ENCODE measurements at regions not wholly inside any gene's neighbourhood (a gene's known extent, or its start where the extent isn't known, plus 50 kb on each side); places are given as distances from the start of the nearest gene placed in this dataset.
"Not testable (repeated sequence)": the region's sequence is repeated elsewhere in the genome, so short reads cannot be mapped to it uniquely, and the experiment has no call there.

DNA sequence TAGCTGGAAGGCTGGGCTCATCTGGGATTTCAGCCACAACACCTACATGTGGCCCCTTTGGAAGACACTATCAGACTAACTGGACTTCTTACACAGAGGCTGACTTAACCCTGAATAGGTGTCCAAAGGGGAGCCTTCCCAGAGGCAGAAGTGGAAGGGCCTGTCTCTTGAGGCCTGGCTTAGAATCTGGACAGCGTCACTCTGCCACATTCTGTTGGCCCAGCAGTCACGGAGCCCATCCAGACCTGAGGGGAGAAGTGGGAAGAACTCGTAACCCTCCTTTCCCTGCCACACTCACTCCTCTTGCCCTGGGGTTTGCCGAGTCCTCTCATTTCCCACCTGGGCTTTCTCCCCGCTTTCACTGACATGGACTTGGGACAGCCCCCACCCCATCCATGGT lies 170.5 kb downstream of the C16orf95 start:
- no peaks in the 10 kb centered on the region for H3K36me3 ChIP-seq (ENCODE audit: control insufficient read depth in 1 of 2, insufficient read depth in 2 of 2, low read length in 1 of 2)
- 93% methylated on average over 5 of the region's 5 CpGs for WGBS, 2 donors
- no peak for ATAC-seq (ENCODE audit: low FRiP score)
- H3K4me3 ChIP-seq (ENCODE audit: low read length in 2 of 2): no peak overlapping the region
- H3K9me3 ChIP-seq (ENCODE audit: control insufficient read depth, low read length): peaks cover 1% of the 10 kb centered on the region
- H3K27ac ChIP-seq (ENCODE audit: low read depth in 1 of 2, low read length in 2 of 2): no peak overlapping the region
- peak in 1 of 2 donors; percentile 23 for DNase-seq
- H3K4me1 ChIP-seq (ENCODE audit: control insufficient read depth in 1 of 2, insufficient read depth in 2 of 2, low read length in 2 of 2): no peaks in the 10 kb centered on the region
- intact Hi-C loops (cut with DNase I): no loop called here
- no peaks in the 10 kb centered on the region for H3K27me3 ChIP-seq (ENCODE audit: control insufficient read depth in 1 of 2, insufficient read depth in 2 of 2, low read length in 1 of 2)

DNA sequence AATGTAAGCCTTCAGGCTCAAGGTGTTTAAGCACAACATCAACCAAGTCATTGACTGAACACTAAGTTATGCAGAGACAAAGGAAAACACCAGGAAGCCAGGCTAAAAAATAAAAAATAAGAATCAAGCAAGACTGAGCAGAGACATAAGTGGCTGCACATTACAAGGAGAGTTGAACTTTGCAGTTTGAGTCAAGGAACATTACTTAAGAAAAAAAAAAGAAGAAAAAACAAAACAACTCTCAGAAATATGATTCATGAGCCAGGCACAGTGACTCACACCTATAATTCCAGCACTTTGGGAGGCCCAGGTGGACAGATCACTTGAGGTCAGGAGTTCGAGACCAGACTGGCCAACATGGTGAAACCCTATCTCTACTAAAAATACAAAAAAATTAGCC lies 168.1 kb downstream of the C16orf95 start:
- no peak overlapping the region for H3K4me3 ChIP-seq (ENCODE audit: low read length in 2 of 2)
- ATAC-seq (ENCODE audit: low FRiP score) (no peak), DNase-seq (no peak)
- peaks cover 1% of the 10 kb centered on the region for H3K9me3 ChIP-seq (ENCODE audit: control insufficient read depth, low read length)
- no peaks in the 10 kb centered on the region for H3K36me3 ChIP-seq (ENCODE audit: control insufficient read depth in 1 of 2, insufficient read depth in 2 of 2, low read length in 1 of 2)
- WGBS, 2 donors: 58 to 59% methylated on average over 1 of the region's 1 CpG
- no peak overlapping the region for H3K27ac ChIP-seq (ENCODE audit: low read depth in 1 of 2, low read length in 2 of 2)
- intact Hi-C loops (cut with DNase I): no loop called here
- H3K4me1 ChIP-seq (ENCODE audit: control insufficient read depth in 1 of 2, insufficient read depth in 2 of 2, low read length in 2 of 2): no peaks in the 10 kb centered on the region
- H3K27me3 ChIP-seq (ENCODE audit: control insufficient read depth in 1 of 2, insufficient read depth in 2 of 2, low read length in 1 of 2): no peaks in the 10 kb centered on the region

DNA sequence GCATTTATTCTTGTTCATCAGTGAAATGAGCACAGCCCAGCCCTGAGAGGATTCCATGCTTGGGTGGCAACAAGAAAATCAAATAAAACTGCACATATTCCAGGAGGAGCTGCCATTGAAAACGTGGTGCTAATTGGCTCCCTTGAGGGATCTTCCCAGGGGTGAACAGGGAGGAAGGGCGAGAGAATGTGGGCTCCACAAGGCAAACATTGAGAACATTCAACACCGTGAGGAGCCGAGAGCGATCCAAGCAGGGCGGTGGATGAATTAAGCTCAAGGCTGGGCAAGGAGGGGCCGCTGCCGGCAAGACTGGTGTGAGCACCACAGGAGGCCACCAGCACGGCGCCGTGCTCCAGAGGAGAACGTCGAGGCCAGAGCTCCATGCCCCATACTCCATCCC lies 166.9 kb downstream of the C16orf95 start:
- peaks cover 1% of the 10 kb centered on the region for H3K9me3 ChIP-seq (ENCODE audit: control insufficient read depth, low read length)
- no peak overlapping the region for H3K4me3 ChIP-seq (ENCODE audit: low read length in 2 of 2)
- intact Hi-C loops (cut with DNase I): no loop called here
- H3K27me3 ChIP-seq (ENCODE audit: control insufficient read depth in 1 of 2, insufficient read depth in 2 of 2, low read length in 1 of 2): no peaks in the 10 kb centered on the region
- DNase-seq (no peak), ATAC-seq (ENCODE audit: low FRiP score) (no peak)
- H3K36me3 ChIP-seq (ENCODE audit: control insufficient read depth in 1 of 2, insufficient read depth in 2 of 2, low read length in 1 of 2): no peaks in the 10 kb centered on the region
- 72 to 76% methylated on average over 13 of the region's 13 CpGs for WGBS, 2 donors
- H3K27ac ChIP-seq (ENCODE audit: low read depth in 1 of 2, low read length in 2 of 2): no peak overlapping the region
- no peaks in the 10 kb centered on the region for H3K4me1 ChIP-seq (ENCODE audit: control insufficient read depth in 1 of 2, insufficient read depth in 2 of 2, low read length in 2 of 2)

DNA sequence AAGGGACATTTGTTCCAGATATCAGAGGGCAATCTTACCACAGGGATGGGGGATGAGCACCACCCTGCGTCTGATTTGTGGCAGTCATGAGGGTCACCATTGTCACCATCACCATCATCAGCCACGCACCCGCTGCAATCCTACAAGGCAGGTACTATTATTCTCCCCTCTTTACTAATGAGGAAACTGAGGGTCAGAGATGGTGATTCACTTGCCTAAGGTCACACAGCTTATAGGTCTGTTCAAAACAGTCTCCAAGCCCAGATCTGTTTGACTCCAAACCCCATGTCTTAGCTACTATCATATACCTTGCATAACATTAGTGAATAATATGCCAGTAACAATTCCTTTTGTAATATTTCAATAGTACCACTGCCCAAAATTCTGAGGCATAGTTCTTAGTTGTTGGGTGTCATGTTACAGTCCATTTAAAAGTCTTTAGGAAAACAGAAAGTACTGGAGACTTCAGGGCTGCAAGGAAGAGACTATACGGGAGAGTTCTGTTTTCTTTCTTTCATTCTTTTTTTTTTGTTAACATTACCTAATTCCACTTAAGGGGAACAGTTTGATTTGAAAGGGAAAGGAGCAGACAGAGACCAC lies 166.4 kb downstream of the C16orf95 start:
- intact Hi-C loops (cut with DNase I): no loop called here
- Histone ChIP-seq H3K4me3 (ENCODE audit: low read length in 2 of 2) (no peak overlapping the region), H3K36me3 (ENCODE audit: control insufficient read depth in 1 of 2, insufficient read depth in 2 of 2, low read length in 1 of 2) (no peaks in the 10 kb centered on the region), H3K9me3 (ENCODE audit: control insufficient read depth, low read length) (peaks cover 1% of the 10 kb centered on the region), H3K27ac (ENCODE audit: low read depth in 1 of 2, low read length in 2 of 2) (no peak overlapping the region), H3K4me1 (ENCODE audit: control insufficient read depth in 1 of 2, insufficient read depth in 2 of 2, low read length in 2 of 2) (no peaks in the 10 kb centered on the region), H3K27me3 (ENCODE audit: control insufficient read depth in 1 of 2, insufficient read depth in 2 of 2, low read length in 1 of 2) (no peaks in the 10 kb centered on the region)
- no peak for DNase-seq
- no peak for ATAC-seq (ENCODE audit: low FRiP score)
- WGBS, 2 donors: 70 to 74% methylated on average over 4 of the region's 4 CpGs

DNA sequence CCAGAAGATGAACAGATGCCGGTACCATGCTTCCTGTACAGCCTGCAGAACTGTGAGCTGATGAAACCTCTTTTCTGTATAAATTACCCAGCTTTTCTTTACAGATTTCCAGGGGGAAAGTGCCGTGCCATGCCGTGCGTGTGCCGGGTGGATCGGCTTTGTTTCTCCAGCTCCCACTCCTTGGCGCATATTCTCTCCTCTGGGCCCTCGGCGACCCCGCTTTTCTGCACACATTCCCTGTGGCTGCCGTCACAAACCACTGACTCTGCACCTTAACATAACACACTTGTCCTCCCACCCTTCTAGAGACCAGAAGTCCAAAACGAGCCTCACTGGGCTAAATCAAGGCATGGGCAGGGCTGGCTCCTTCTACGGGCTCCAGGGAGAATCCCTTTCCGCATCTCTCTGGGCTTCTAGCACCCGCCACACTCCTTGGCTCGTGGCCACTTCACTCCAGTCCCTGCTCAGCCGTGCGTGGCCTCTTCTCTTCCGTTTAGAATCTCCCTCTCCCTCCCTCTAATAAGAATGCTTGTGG lies 164.9 kb downstream of the C16orf95 start:
- H3K4me3 ChIP-seq (ENCODE audit: low read length in 2 of 2): no peak overlapping the region
- H3K4me1 ChIP-seq (ENCODE audit: control insufficient read depth in 1 of 2, insufficient read depth in 2 of 2, low read length in 2 of 2): no peaks in the 10 kb centered on the region
- ATAC-seq (ENCODE audit: low FRiP score): no peak
- intact Hi-C loops (cut with DNase I): no loop called here
- no peaks in the 10 kb centered on the region for H3K36me3 ChIP-seq (ENCODE audit: control insufficient read depth in 1 of 2, insufficient read depth in 2 of 2, low read length in 1 of 2)
- 94 to 95% methylated on average over 19 of the region's 19 CpGs for WGBS, 2 donors
- H3K27ac ChIP-seq (ENCODE audit: low read depth in 1 of 2, low read length in 2 of 2): no peak overlapping the region
- no peak for DNase-seq
- H3K9me3 ChIP-seq (ENCODE audit: control insufficient read depth, low read length): peaks cover 1% of the 10 kb centered on the region
- H3K27me3 ChIP-seq (ENCODE audit: control insufficient read depth in 1 of 2, insufficient read depth in 2 of 2, low read length in 1 of 2): no peaks in the 10 kb centered on the region

DNA sequence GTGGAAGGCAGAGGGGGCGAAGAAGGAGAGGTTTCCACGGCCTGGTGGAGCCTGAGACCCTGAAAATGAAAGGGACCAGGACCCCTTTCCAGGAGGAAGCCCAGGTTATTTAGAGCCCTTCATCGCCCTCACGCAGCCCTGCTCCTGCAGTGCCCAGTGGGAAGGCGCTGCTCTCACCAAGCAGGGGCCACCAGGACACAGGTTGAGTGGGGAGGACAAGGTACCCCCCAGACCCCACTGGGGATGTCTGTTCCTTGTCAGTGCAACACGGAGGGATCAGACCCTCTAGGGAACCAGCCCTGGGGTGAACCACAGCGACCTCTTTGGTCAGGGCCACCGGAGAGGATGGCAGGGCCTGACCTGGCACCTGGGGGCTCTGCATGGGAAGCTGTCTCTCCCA lies 163.9 kb downstream of the C16orf95 start:
- H3K4me3 ChIP-seq (ENCODE audit: low read length in 2 of 2): no peak overlapping the region
- H3K27ac ChIP-seq (ENCODE audit: low read depth in 1 of 2, low read length in 2 of 2): no peak overlapping the region
- H3K4me1 ChIP-seq (ENCODE audit: control insufficient read depth in 1 of 2, insufficient read depth in 2 of 2, low read length in 2 of 2): no peaks in the 10 kb centered on the region
- H3K36me3 ChIP-seq (ENCODE audit: control insufficient read depth in 1 of 2, insufficient read depth in 2 of 2, low read length in 1 of 2): no peaks in the 10 kb centered on the region
- intact Hi-C loops (cut with DNase I): no loop called here
- ATAC-seq (ENCODE audit: low FRiP score) (peak; percentile 26), DNase-seq (no peak)
- peaks cover 1% of the 10 kb centered on the region for H3K9me3 ChIP-seq (ENCODE audit: control insufficient read depth, low read length)
- no peaks in the 10 kb centered on the region for H3K27me3 ChIP-seq (ENCODE audit: control insufficient read depth in 1 of 2, insufficient read depth in 2 of 2, low read length in 1 of 2)
- WGBS, 2 donors: 91 to 94% methylated on average over 8 of the region's 8 CpGs

DNA sequence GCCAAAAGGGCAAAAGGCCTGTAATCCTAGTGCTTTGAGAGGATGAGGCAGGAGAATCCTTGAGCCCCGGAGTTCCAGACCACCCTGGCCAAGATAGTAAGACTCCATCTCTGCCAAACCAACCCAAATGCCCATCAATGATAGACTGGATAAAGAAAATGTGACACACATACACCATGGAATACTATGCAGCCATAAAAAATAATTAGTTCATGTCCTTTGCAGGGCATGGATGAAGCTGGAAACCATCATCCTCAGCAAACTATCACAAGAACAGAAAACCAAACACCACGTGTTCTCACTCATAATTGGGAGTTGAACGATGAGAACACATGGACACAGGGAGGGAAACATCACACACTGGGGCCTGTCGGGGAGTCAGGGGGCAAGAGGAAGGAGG lies 161.9 kb downstream of the C16orf95 start:
- H3K4me1 ChIP-seq (ENCODE audit: control insufficient read depth in 1 of 2, insufficient read depth in 2 of 2, low read length in 2 of 2); H3K9me3 ChIP-seq (ENCODE audit: control insufficient read depth, low read length); H3K4me3 ChIP-seq (ENCODE audit: low read length in 2 of 2); H3K36me3 ChIP-seq (ENCODE audit: control insufficient read depth in 1 of 2, insufficient read depth in 2 of 2, low read length in 1 of 2); DNase-seq; ATAC-seq (ENCODE audit: low FRiP score); intact Hi-C loops (cut with DNase I); H3K27me3 ChIP-seq (ENCODE audit: control insufficient read depth in 1 of 2, insufficient read depth in 2 of 2, low read length in 1 of 2); H3K27ac ChIP-seq (ENCODE audit: low read depth in 1 of 2, low read length in 2 of 2): not testable (repeated sequence)
- 95 to 97% methylated on average over 4 of the region's 4 CpGs for WGBS, 2 donors

DNA sequence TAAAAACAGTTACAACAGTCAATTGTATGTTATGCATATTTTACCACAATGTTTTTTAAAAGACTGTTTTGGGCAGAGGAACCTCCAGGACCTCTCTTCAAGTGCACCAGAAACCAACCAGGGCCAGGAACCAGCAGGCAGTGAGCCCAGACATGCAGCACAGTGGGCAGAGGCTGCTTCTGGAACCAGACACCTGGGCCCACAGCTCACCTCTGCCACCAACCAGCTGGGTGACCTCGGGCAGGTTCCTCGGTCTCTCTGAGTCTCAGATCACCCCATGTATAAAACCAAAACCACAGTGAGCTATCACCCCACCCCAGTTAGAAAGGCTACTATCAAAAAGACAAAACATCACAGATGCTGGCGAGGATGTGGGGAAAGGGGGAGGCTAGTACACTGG lies 161.0 kb downstream of the C16orf95 start:
- no peaks in the 10 kb centered on the region for H3K27me3 ChIP-seq (ENCODE audit: control insufficient read depth in 1 of 2, insufficient read depth in 2 of 2, low read length in 1 of 2)
- WGBS, 2 donors: 93 to 97% methylated on average over 3 of the region's 3 CpGs
- intact Hi-C loops (cut with DNase I): no loop called here
- H3K9me3 ChIP-seq (ENCODE audit: control insufficient read depth, low read length): no peaks in the 10 kb centered on the region
- H3K4me1 ChIP-seq (ENCODE audit: control insufficient read depth in 1 of 2, insufficient read depth in 2 of 2, low read length in 2 of 2): no peaks in the 10 kb centered on the region
- H3K27ac ChIP-seq (ENCODE audit: low read depth in 1 of 2, low read length in 2 of 2): no peak overlapping the region
- ATAC-seq (ENCODE audit: low FRiP score) (no peak), DNase-seq (no peak)
- no peaks in the 10 kb centered on the region for H3K36me3 ChIP-seq (ENCODE audit: control insufficient read depth in 1 of 2, insufficient read depth in 2 of 2, low read length in 1 of 2)
- H3K4me3 ChIP-seq (ENCODE audit: low read length in 2 of 2): no peak overlapping the region

DNA sequence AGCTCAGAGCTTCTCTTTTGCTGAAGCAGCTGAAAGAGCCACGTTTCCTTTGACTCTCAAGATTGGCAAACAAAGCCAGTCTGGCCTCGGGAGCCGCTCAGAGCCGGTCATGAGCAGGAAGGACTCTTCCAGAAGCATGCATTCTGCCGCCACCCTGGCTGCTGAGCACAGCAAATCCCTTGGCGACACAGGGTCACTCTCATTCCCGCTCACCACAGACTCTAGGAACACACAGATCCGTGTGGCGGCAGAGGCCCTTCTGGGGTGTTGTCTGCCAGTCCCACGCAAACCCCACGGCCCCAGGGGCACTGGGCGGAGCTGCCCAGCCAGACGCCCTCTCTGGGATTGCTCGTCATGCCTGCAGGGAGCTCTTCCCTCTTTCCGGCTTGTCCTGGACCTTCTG lies 157.0 kb downstream of the C16orf95 start:
- Histone ChIP-seq H3K4me1 (ENCODE audit: control insufficient read depth in 1 of 2, insufficient read depth in 2 of 2, low read length in 2 of 2) (no peaks in the 10 kb centered on the region), H3K9me3 (ENCODE audit: control insufficient read depth, low read length) (no peaks in the 10 kb centered on the region), H3K27me3 (ENCODE audit: control insufficient read depth in 1 of 2, insufficient read depth in 2 of 2, low read length in 1 of 2) (no peaks in the 10 kb centered on the region), H3K36me3 (ENCODE audit: control insufficient read depth in 1 of 2, insufficient read depth in 2 of 2, low read length in 1 of 2) (no peaks in the 10 kb centered on the region), H3K27ac (ENCODE audit: low read depth in 1 of 2, low read length in 2 of 2) (no peak overlapping the region), H3K4me3 (ENCODE audit: low read length in 2 of 2) (no peak overlapping the region)
- intact Hi-C loops (cut with DNase I): no loop called here
- DNase-seq (no peak), ATAC-seq (ENCODE audit: low FRiP score) (peak; percentile 38)
- WGBS, 2 donors: 58 to 59% methylated on average over 15 of the region's 15 CpGs

Measured in aorta (tissue), 5 donors.